CD4-positive, CD25-positive, alpha-beta regulatory T cell (primary cell): ENCODE measurements at regions not wholly inside any gene's neighbourhood (a gene's known extent, or its start where the extent isn't known, plus 50 kb on each side); places are given as distances from the start of the nearest gene placed in this dataset.

Experiments used
- ATAC-seq, 2 donors: fragments of 150-1000 bp; cut with Tn5 transposase; one replicate each; pipeline ENCODE4 v1.10.0; 2021; ENCODE audit warnings: low read depth in 2 of 2, moderate number of reproducible peaks in 2 of 2, moderate library complexity in 1 of 2
- DNase-seq, 3 donors: peaks; one replicate each; pipeline versions ENCODE4 v3.0.0 to v3.0.0-alpha.2; 2012 to 2022; ENCODE audit warnings: mixed read lengths in 1 of 3
- H3K27ac ChIP-seq: one replicate; pipeline ENCODE4 v1.7.0; 2013; ENCODE audit warnings: mild to moderate bottlenecking, low read length; ENCODE audit not compliant: insufficient read depth, poor library complexity, severe bottlenecking
- H3K27me3 ChIP-seq: one replicate; pipeline ENCODE4 v1.7.0; 2013; ENCODE audit warnings: low read length; ENCODE audit not compliant: control insufficient read depth, insufficient read depth
- H3K36me3 ChIP-seq: one replicate; pipeline ENCODE4 v1.7.0; 2013; ENCODE audit warnings: mild to moderate bottlenecking, low read length, moderate library complexity; ENCODE audit not compliant: control insufficient read depth, insufficient read depth
- H3K4me1 ChIP-seq: 2 replicates; pipeline ENCODE4 v1.7.0; 2013; ENCODE audit warnings: mild to moderate bottlenecking, low read length; ENCODE audit not compliant: insufficient read depth, control insufficient read depth, poor library complexity, severe bottlenecking
- H3K4me3 ChIP-seq: one replicate; pipeline ENCODE4 v1.7.0; 2013; ENCODE audit warnings: low read depth, mild to moderate bottlenecking, low read length, moderate library complexity
- H3K9me3 ChIP-seq, 2 experiments: 1 replicate in 1 of 2; 2 replicates in 1 of 2; pipeline ENCODE4 v1.7.0; 2013; ENCODE audit warnings: low read length in 2 of 2, mild to moderate bottlenecking in 1 of 2, moderate library complexity in 1 of 2; ENCODE audit not compliant: control insufficient read depth in 2 of 2
- H3K27ac Mint-ChIP-seq, 3 donors: one replicate each; pipeline ENCODE4 v1.8.0; 2020 to 2022; ENCODE audit warnings: mild to moderate bottlenecking in 3 of 3, mixed read lengths in 3 of 3, moderate library complexity in 2 of 3
- H3K27me3 Mint-ChIP-seq: one replicate; pipeline ENCODE4 v1.8.0; 2022; ENCODE audit warnings: mild to moderate bottlenecking, mixed read lengths
- H3K36me3 Mint-ChIP-seq: one replicate; pipeline ENCODE4 v1.8.0; 2020; ENCODE audit warnings: mixed read lengths
- H3K4me1 Mint-ChIP-seq, 4 donors: one replicate each; pipeline ENCODE4 v1.8.0; 2020 to 2022; ENCODE audit warnings: mixed read lengths in 4 of 4, mild to moderate bottlenecking in 1 of 4
- H3K4me3 Mint-ChIP-seq, 4 donors: one replicate each; pipeline ENCODE4 v1.8.0; 2020 to 2022; ENCODE audit warnings: mild to moderate bottlenecking in 4 of 4, mixed read lengths in 4 of 4, moderate library complexity in 3 of 4
- H3K9me3 Mint-ChIP-seq, 7 donors: one replicate each; pipeline ENCODE4 v1.8.0; 2020 to 2022; ENCODE audit warnings: mixed read lengths in 7 of 7, mild to moderate bottlenecking in 3 of 7, moderate library complexity in 2 of 7

- Histone ChIP-seq H3K9me3 (no peaks in the 10 kb centered on the region), H3K27me3 (no peaks in the 10 kb centered on the region), H3K4me1 (no peaks in the 10 kb centered on the region), H3K36me3 (no peaks in the 10 kb centered on the region), H3K27ac (no peak overlapping the region), H3K4me3 (no peak overlapping the region)
- no peak for ATAC-seq
- Mint-ChIP-seq H3K27ac (no peak overlapping the region), H3K36me3 (no peaks in the 10 kb centered on the region), H3K27me3 (peaks cover 4% of the 10 kb centered on the region), H3K4me3 (no peak overlapping the region), H3K4me1 (no peaks in the 10 kb centered on the region), H3K9me3 (no peaks in the 10 kb centered on the region)
- DNase-seq, result no peak
These were observed 143.9 kb upstream of the KLHL29 start for GRCh38 chr2:23241121-23241520.

GRCh38 chr2:23241611-23242245, 143.3 kb upstream of the KLHL29 start:
- Histone ChIP-seq H3K9me3 (no peaks in the 10 kb centered on the region), H3K4me1 (no peaks in the 10 kb centered on the region), H3K4me3 (no peak overlapping the region), H3K36me3 (no peaks in the 10 kb centered on the region), H3K27me3 (no peaks in the 10 kb centered on the region), H3K27ac (no peak overlapping the region)
- no peak overlapping the region for H3K27ac Mint-ChIP-seq
- H3K36me3 Mint-ChIP-seq, result no peaks in the 10 kb centered on the region
- no peaks in the 10 kb centered on the region for H3K4me1 Mint-ChIP-seq
- DNase-seq (no peak), ATAC-seq (no peak)
- H3K4me3 Mint-ChIP-seq, result no peak overlapping the region
- H3K9me3 Mint-ChIP-seq, result no peaks in the 10 kb centered on the region
- peaks cover 4% of the 10 kb centered on the region for H3K27me3 Mint-ChIP-seq

DNA sequence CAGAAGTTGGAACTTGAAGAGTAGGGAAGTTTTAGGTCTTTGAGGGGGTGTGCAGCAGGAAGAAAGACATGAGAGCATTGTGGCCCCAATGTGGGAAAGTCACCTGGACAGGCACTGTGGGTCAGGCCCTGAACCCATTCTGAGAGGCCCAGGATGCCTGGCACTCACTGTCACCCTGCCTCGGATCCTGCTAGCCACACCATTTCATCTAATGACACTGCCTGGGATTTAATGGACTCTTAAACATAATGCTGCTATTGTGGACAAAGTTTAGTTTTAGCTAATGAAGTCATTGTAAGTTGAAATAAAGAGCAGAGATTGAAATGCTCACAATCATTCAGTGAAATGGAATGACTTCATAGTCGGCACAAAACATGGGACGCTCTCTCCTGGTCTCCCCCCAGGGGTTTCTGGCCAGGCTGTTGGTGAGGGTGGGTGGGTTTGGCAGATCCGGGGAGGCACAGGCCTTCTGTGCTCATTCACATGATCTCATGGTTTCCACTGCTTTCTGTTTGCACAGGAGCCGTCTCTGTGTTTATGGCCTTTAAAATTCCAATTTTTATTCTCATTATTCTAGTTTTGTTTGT, 141.8 kb upstream of the KLHL29 start:
- Mint-ChIP-seq H3K4me1 (no peaks in the 10 kb centered on the region), H3K27me3 (peaks cover 4% of the 10 kb centered on the region), H3K36me3 (no peaks in the 10 kb centered on the region), H3K9me3 (no peaks in the 10 kb centered on the region), H3K27ac (no peak overlapping the region), H3K4me3 (no peak overlapping the region)
- Histone ChIP-seq H3K9me3 (no peaks in the 10 kb centered on the region), H3K4me1 (no peaks in the 10 kb centered on the region), H3K4me3 (no peak overlapping the region), H3K36me3 (no peaks in the 10 kb centered on the region), H3K27ac (no peak overlapping the region), H3K27me3 (no peaks in the 10 kb centered on the region)
- ATAC-seq, result no peak
- DNase-seq, result no peak

DNA sequence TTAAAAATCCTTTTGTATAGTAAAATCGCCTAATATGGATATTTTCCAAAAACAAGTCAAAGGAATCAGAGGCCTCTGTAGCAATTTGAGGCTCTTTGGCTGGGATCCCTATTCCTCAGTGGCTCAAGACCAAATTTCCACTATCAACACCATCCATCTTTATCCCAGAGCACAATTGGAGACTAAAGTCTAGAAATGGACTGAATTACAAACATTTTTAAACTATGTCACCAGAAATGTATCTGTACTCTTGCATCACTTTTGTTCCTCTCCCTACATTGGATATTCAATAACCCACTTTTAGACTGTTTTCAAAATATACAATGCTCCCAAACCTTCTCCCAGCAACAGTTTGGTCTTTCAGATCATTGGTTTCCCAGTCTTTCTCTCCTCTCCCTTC, 140.4 kb upstream of the KLHL29 start:
- Histone ChIP-seq H3K27ac (no peak overlapping the region), H3K4me3 (no peak overlapping the region), H3K9me3 (no peaks in the 10 kb centered on the region), H3K36me3 (no peaks in the 10 kb centered on the region), H3K27me3 (no peaks in the 10 kb centered on the region), H3K4me1 (no peaks in the 10 kb centered on the region)
- Mint-ChIP-seq H3K4me3 (no peak overlapping the region), H3K27ac (no peak overlapping the region), H3K4me1 (no peaks in the 10 kb centered on the region), H3K9me3 (peaks cover 0 to 1% (median 0%) of the 10 kb centered on the region in 7 donors), H3K36me3 (no peaks in the 10 kb centered on the region), H3K27me3 (peaks cover 10% of the 10 kb centered on the region)
- DNase-seq, result no peak
- no peak for ATAC-seq

DNA sequence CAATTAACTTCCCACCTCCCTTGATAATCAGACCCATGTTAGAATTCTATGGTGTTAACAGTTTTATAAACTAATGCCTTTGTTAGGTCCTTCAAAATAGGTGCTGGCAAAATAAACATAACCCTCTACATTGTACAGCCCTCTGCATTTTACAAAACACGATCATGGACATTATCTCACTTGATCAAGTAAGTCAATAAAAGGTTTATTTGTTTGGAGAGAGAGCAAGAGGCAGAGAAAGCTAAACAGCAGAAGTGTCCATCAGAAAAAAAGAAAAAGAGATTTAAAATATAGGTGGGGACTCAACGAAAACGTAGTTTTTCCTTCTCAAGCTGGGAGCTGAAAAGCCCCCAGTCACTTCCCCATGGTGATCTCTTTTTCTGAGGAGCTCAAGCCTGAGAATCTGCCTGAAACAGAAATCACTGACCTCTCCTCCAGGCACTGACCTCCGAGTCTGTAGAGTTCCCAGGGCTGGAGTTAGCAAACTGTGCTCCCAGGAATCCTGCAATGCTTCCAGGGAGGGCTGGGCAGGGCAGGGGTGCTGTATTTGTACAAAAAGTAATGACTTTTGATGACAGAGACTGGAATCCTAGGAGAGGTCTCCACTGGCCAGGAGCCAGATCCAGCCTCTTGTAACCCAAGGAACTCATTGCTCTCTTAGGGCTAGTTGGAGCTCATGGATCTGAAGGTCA, 137.8 kb upstream of the KLHL29 start:
- ATAC-seq, result no peak
- Histone ChIP-seq H3K9me3 (no peaks in the 10 kb centered on the region), H3K27me3 (no peaks in the 10 kb centered on the region), H3K27ac (no peak overlapping the region), H3K4me3 (no peak overlapping the region), H3K36me3 (no peaks in the 10 kb centered on the region), H3K4me1 (no peaks in the 10 kb centered on the region)
- peaks cover 0 to 2% (median 0%) of the 10 kb centered on the region in 7 donors for H3K9me3 Mint-ChIP-seq
- H3K36me3 Mint-ChIP-seq, result no peaks in the 10 kb centered on the region
- H3K4me1 Mint-ChIP-seq, result no peaks in the 10 kb centered on the region
- no peak overlapping the region for H3K4me3 Mint-ChIP-seq
- DNase-seq, result no peak
- peaks cover 10% of the 10 kb centered on the region for H3K27me3 Mint-ChIP-seq
- no peak overlapping the region for H3K27ac Mint-ChIP-seq

- H3K4me3 ChIP-seq, result no peak overlapping the region
- no peaks in the 10 kb centered on the region for H3K27me3 ChIP-seq
- Mint-ChIP-seq H3K9me3 (peaks cover 0 to 2% (median 0%) of the 10 kb centered on the region in 7 donors), H3K27me3 (peaks cover 7% of the 10 kb centered on the region), H3K4me1 (no peaks in the 10 kb centered on the region), H3K36me3 (no peaks in the 10 kb centered on the region), H3K4me3 (no peak overlapping the region), H3K27ac (no peak overlapping the region)
- ATAC-seq (no peak), DNase-seq (no peak)
- H3K9me3 ChIP-seq, result no peaks in the 10 kb centered on the region
- no peaks in the 10 kb centered on the region for H3K36me3 ChIP-seq
- no peaks in the 10 kb centered on the region for H3K4me1 ChIP-seq
- no peak overlapping the region for H3K27ac ChIP-seq
These were observed 136.3 kb upstream of the KLHL29 start for GRCh38 chr2:23248667-23249066.

- DNase-seq, result no peak
- ATAC-seq, result no peak
- Mint-ChIP-seq H3K36me3 (no peaks in the 10 kb centered on the region), H3K27me3 (peaks cover 7% of the 10 kb centered on the region), H3K4me3 (no peak overlapping the region), H3K4me1 (no peaks in the 10 kb centered on the region), H3K27ac (no peak overlapping the region), H3K9me3 (peaks cover 0 to 4% (median 0%) of the 10 kb centered on the region in 7 donors)
- Histone ChIP-seq H3K4me3 (no peak overlapping the region), H3K36me3 (no peaks in the 10 kb centered on the region), H3K9me3 (no peaks in the 10 kb centered on the region), H3K27me3 (no peaks in the 10 kb centered on the region), H3K27ac (no peak overlapping the region), H3K4me1 (no peaks in the 10 kb centered on the region)
These were observed 135.6 kb upstream of the KLHL29 start for GRCh38 chr2:23249348-23249747.

- H3K9me3 Mint-ChIP-seq, result peaks cover 0 to 4% (median 0%) of the 10 kb centered on the region in 7 donors
- Histone ChIP-seq H3K4me1 (no peaks in the 10 kb centered on the region), H3K27ac (no peak overlapping the region), H3K9me3 (no peaks in the 10 kb centered on the region), H3K4me3 (no peak overlapping the region), H3K27me3 (no peaks in the 10 kb centered on the region), H3K36me3 (no peaks in the 10 kb centered on the region)
- no peaks in the 10 kb centered on the region for H3K36me3 Mint-ChIP-seq
- peaks cover 10% of the 10 kb centered on the region for H3K27me3 Mint-ChIP-seq
- H3K4me3 Mint-ChIP-seq, result no peak overlapping the region
- DNase-seq, result no peak
- no peak overlapping the region for H3K27ac Mint-ChIP-seq
- H3K4me1 Mint-ChIP-seq, result no peaks in the 10 kb centered on the region
- no peak for ATAC-seq
These were observed 134.6 kb upstream of the KLHL29 start for GRCh38 chr2:23250371-23250770.
